ENCODE measurements at regions not wholly inside any gene's neighbourhood (a gene's known extent, or its start where the extent isn't known, plus 50 kb on each side); places are given as distances from the start of the nearest gene placed in this dataset.

DNA sequence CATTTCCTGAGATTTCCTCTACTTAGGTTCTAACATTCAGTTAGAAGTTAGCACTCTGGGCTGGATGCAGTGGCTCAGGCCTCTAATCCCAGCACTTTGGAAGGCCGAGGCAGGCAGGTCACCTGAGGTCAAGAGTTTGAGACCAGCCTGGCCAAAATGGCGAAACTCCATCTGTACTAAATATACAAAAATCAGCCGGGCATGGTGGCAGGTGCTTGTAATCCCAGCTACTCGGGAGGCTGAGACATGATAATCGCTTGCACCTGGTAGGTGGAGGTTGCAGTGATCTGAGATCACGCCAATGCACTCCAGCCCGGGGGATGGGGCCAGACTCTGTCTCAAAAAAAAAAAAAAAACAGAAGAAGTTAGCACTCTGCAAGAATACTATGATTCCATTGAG lies 1430.9 kb downstream of the CDH11 start:
- no peaks in the 10 kb centered on the region for H3K4me1 ChIP-seq (ENCODE audit: insufficient read depth, low read length)
- DNase-seq (ENCODE audit: insufficient read length, low spot score, missing footprints) = no peak
- no peaks in the 10 kb centered on the region for H4K20me1 ChIP-seq (ENCODE audit: insufficient read depth, low read length)
- H3K36me3 ChIP-seq (ENCODE audit: insufficient read depth, low read length) = no peaks in the 10 kb centered on the region
- H3K79me2 ChIP-seq (ENCODE audit: insufficient read depth, low read length) = no peaks in the 10 kb centered on the region
- H3K27ac ChIP-seq (ENCODE audit: low read depth, low read length) = no peak overlapping the region
- H2AFZ ChIP-seq (ENCODE audit: low read length) = no peak overlapping the region
- no peaks in the 10 kb centered on the region for H3K27me3 ChIP-seq (ENCODE audit: insufficient read depth, low read length)
- no peak overlapping the region for H3K4me3 ChIP-seq (ENCODE audit: insufficient read depth, low read length)
- H3K4me2 ChIP-seq (ENCODE audit: insufficient read depth, low read length) = no peak overlapping the region
- TF ChIP-seq, protein P1, sequence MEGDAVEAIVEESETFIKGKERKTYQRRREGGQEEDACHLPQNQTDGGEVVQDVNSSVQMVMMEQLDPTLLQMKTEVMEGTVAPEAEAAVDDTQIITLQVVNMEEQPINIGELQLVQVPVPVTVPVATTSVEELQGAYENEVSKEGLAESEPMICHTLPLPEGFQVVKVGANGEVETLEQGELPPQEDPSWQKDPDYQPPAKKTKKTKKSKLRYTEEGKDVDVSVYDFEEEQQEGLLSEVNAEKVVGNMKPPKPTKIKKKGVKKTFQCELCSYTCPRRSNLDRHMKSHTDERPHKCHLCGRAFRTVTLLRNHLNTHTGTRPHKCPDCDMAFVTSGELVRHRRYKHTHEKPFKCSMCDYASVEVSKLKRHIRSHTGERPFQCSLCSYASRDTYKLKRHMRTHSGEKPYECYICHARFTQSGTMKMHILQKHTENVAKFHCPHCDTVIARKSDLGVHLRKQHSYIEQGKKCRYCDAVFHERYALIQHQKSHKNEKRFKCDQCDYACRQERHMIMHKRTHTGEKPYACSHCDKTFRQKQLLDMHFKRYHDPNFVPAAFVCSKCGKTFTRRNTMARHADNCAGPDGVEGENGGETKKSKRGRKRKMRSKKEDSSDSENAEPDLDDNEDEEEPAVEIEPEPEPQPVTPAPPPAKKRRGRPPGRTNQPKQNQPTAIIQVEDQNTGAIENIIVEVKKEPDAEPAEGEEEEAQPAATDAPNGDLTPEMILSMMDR (IDR thresholded peaks at IDR 0.05; ENCODE audit: extremely low read depth, low read depth, low read length) = no peak
- H3K9me3 ChIP-seq (ENCODE audit: low read depth, low read length) = no peaks in the 10 kb centered on the region

DNA sequence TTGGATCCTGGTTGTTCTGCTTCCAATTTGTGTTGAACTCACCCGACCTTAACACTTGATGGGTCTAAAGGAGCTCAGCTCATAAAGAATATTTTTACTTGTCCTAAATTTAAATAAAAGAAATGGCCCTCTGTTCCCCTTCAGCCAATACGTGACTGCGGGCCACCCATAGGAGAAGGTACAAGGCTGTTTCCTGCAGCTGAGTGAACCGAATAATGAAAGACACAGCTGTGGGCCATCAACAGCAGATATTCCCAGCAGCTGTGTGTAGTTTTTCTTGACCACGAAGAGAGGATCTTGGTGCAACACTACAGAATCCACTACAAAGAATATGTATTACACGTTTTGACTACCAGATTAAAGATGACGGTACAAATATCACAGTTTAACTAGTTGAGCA lies 1431.6 kb downstream of the CDH11 start:
- H3K27ac ChIP-seq (ENCODE audit: low read depth, low read length) = no peak overlapping the region
- H3K36me3 ChIP-seq (ENCODE audit: insufficient read depth, low read length) = no peaks in the 10 kb centered on the region
- no peaks in the 10 kb centered on the region for H3K79me2 ChIP-seq (ENCODE audit: insufficient read depth, low read length)
- H4K20me1 ChIP-seq (ENCODE audit: insufficient read depth, low read length) = no peaks in the 10 kb centered on the region
- TF ChIP-seq, protein P1 (IDR thresholded peaks at IDR 0.05; ENCODE audit: extremely low read depth, low read depth, low read length) = no peak
- no peaks in the 10 kb centered on the region for H3K27me3 ChIP-seq (ENCODE audit: insufficient read depth, low read length)
- no peaks in the 10 kb centered on the region for H3K9me3 ChIP-seq (ENCODE audit: low read depth, low read length)
- H3K4me3 ChIP-seq (ENCODE audit: insufficient read depth, low read length) = no peak overlapping the region
- H3K4me2 ChIP-seq (ENCODE audit: insufficient read depth, low read length) = no peak overlapping the region
- H3K4me1 ChIP-seq (ENCODE audit: insufficient read depth, low read length) = no peaks in the 10 kb centered on the region
- no peak overlapping the region for H2AFZ ChIP-seq (ENCODE audit: low read length)
- DNase-seq (ENCODE audit: insufficient read length, low spot score, missing footprints) = no peak

DNA sequence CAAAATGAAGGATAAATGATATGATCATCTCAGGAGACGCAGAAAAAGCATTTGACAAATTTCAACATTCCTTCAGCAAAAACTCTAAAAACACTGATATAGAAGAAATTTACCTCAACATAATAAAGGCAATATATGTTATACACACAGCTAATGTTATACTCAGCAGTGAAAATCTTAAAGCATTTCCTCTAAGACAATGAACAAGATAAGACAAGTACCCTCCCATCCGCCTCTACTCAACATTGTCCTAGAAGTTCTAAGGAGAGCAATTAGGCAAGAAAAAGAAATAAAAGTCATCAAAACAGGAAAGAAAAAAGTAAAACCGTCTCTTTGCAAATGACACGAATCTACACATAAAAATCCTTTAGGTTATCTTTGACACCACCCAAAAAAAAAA lies 1432.8 kb downstream of the CDH11 start:
- Histone ChIP-seq H3K4me3 (ENCODE audit: insufficient read depth, low read length) (no peak overlapping the region), H3K36me3 (ENCODE audit: insufficient read depth, low read length) (no peaks in the 10 kb centered on the region), H4K20me1 (ENCODE audit: insufficient read depth, low read length) (no peaks in the 10 kb centered on the region), H3K9me3 (ENCODE audit: low read depth, low read length) (no peaks in the 10 kb centered on the region), H2AFZ (ENCODE audit: low read length) (no peak overlapping the region), H3K27ac (ENCODE audit: low read depth, low read length) (no peak overlapping the region), H3K4me2 (ENCODE audit: insufficient read depth, low read length) (no peak overlapping the region), H3K4me1 (ENCODE audit: insufficient read depth, low read length) (no peaks in the 10 kb centered on the region), H3K79me2 (ENCODE audit: insufficient read depth, low read length) (no peaks in the 10 kb centered on the region), H3K27me3 (ENCODE audit: insufficient read depth, low read length) (no peaks in the 10 kb centered on the region)
- TF ChIP-seq, protein P1 (IDR thresholded peaks at IDR 0.05; ENCODE audit: extremely low read depth, low read depth, low read length) = no peak
- no peak for DNase-seq (ENCODE audit: insufficient read length, low spot score, missing footprints)

DNA sequence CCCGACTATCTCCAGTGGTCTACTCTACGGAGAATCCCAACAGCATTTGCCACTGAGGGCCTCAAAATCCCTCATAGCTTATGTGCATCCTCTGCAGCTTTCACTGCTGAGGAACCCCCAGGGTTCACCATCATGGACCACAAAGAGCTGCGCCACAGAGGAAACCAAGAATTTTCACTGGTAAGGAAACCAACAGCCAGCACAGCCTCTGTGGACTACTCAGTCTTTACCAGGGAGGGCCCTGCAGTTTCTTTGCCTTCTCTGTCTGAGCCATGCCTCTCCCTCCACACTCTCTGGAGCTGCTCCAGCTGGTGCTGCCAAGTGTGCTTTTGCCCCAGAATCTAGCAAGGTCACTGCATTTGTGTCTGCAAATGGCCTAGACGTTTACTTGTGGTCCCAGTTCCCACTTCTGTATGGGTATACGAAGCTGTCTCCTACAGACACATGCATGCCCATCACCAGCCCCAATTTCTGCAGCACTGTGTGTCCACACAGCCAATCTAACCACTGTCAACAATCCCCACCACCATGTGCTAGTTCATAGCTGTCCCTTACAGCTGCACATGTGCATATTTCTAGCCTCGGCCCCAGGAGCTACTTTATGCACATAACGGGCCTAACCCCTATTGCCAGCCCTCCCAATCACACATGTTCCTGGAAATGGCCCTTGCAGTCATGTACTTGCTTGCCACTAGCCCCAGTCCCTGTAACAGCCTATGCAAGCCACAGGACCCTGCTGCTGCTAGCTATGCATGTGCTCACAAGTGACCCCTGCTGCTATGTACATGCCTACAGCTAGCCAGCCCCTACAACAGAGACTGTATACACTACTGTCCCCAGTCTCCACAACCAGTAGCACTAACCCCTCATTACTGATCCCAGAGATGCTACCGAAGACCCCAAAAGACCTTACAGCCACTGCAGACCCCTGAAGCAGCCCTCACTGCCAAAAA lies 1437.4 kb downstream of the CDH11 start:
- H3K4me3 ChIP-seq (ENCODE audit: insufficient read depth, low read length) = no peak overlapping the region
- H3K36me3 ChIP-seq (ENCODE audit: insufficient read depth, low read length) = no peaks in the 10 kb centered on the region
- H3K4me2 ChIP-seq (ENCODE audit: insufficient read depth, low read length) = no peak overlapping the region
- no peaks in the 10 kb centered on the region for H3K27me3 ChIP-seq (ENCODE audit: insufficient read depth, low read length)
- no peaks in the 10 kb centered on the region for H4K20me1 ChIP-seq (ENCODE audit: insufficient read depth, low read length)
- DNase-seq (ENCODE audit: insufficient read length, low spot score, missing footprints) = no peak
- no peaks in the 10 kb centered on the region for H3K79me2 ChIP-seq (ENCODE audit: insufficient read depth, low read length)
- H3K4me1 ChIP-seq (ENCODE audit: insufficient read depth, low read length) = no peaks in the 10 kb centered on the region
- no peak overlapping the region for H3K27ac ChIP-seq (ENCODE audit: low read depth, low read length)
- TF ChIP-seq, protein P1 (IDR thresholded peaks at IDR 0.05; ENCODE audit: extremely low read depth, low read depth, low read length) = no peak
- H2AFZ ChIP-seq (ENCODE audit: low read length) = no peak overlapping the region
- no peaks in the 10 kb centered on the region for H3K9me3 ChIP-seq (ENCODE audit: low read depth, low read length)

All from osteoblast (primary cell).